ENCODE measurements at regions not wholly inside any gene's neighbourhood (a gene's known extent, or its start where the extent isn't known, plus 50 kb on each side); places are given as distances from the start of the nearest gene placed in this dataset.

DNA sequence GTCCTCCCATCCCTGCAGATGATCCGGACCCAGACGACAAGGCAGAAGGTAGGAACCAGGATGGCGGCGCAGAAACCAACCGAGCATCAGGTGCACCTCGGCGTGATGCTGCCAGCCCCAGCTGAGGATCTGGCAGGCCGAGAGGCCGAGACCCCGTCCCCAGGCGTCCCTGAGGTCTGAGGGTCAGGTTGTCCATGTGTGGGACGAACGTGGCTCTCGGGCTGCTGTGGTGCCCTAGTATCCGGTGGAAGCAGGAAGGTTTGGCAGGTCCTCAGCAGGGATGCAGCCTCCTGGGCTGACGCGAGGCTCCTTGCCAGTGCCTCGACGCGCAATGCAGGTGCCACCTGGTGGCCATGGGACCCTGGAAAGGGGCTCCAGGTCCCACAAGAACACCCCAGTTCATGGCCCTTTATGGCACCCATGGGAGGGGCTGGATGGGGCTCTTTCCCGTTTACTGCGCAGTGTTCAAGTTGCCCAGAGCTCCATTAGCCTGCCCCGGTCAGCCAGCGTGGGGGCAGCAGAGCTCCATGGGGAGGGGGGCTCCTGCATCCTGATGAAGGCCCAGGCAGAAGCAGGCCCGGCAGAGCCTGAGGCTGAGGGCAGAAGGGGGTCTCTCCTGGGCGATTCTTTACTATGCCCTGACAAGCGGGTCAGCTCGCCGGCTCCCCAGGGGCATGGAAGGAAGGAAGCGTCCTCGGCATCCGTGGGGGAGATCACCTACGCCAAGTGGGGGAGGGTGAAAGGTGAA is 129.9 kb downstream of the CTTN start:
- TF ChIP-seq, protein P1, sequence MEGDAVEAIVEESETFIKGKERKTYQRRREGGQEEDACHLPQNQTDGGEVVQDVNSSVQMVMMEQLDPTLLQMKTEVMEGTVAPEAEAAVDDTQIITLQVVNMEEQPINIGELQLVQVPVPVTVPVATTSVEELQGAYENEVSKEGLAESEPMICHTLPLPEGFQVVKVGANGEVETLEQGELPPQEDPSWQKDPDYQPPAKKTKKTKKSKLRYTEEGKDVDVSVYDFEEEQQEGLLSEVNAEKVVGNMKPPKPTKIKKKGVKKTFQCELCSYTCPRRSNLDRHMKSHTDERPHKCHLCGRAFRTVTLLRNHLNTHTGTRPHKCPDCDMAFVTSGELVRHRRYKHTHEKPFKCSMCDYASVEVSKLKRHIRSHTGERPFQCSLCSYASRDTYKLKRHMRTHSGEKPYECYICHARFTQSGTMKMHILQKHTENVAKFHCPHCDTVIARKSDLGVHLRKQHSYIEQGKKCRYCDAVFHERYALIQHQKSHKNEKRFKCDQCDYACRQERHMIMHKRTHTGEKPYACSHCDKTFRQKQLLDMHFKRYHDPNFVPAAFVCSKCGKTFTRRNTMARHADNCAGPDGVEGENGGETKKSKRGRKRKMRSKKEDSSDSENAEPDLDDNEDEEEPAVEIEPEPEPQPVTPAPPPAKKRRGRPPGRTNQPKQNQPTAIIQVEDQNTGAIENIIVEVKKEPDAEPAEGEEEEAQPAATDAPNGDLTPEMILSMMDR (IDR thresholded peaks at IDR 0.05) = no peak
- no peak for TF ChIP-seq POLR2A (IDR thresholded peaks at IDR 0.05)

Measured in ovary (tissue), 3 donors.